A673 (cell line): ENCODE measurements at regions not wholly inside any gene's neighbourhood (a gene's known extent, or its start where the extent isn't known, plus 50 kb on each side); places are given as distances from the start of the nearest gene placed in this dataset.
"Not testable (repeated sequence)": the region's sequence is repeated elsewhere in the genome, so short reads cannot be mapped to it uniquely, and the experiment has no call there.

Source experiments
- BruUV-seq: library from RNA; stranded (reverse); fragments of 400-500 nt; replicated peaks from 2 replicates; lab custom pipeline; 2021; lab: Mats Ljungman, UMichigan
- CTCF ChIA-PET: fragments of 300-600 bp; sonication (Branson Sonifier 250); formaldehyde crosslinking; loops from one replicate; lab custom pipeline; 2022; ENCODE audit warnings: antibody characterized with exemption; lab: Charles Lee
- POLR2A ChIA-PET: fragments of 300-600 bp; sonication (Branson Sonifier 250); formaldehyde crosslinking; loops from one replicate; lab custom pipeline; 2022; ENCODE audit warnings: antibody characterized with exemption; ENCODE audit not compliant: low non-redundant PET; lab: Charles Lee
- DNase-seq: peaks from one replicate; pipeline ENCODE4 v3.0.0-alpha.2; 2015; ENCODE audit warnings: low spot score
- H3K27ac ChIP-seq: fragments of 200-600 bp; sonication (generic); 2 replicates; pipeline ENCODE4 v1.5.1; 2016; ENCODE audit warnings: mixed run types, low read depth, mild to moderate bottlenecking, mixed read lengths, antibody characterized with exemption, low read length; ENCODE audit not compliant: poor library complexity, severe bottlenecking
- H3K27me3 ChIP-seq: fragments of 200-600 bp; sonication (generic); replicated peaks from 2 replicates; pipeline ENCODE4 v1.6.1; 2017; ENCODE audit warnings: mixed run types, low read depth, mild to moderate bottlenecking, mixed read lengths, antibody characterized with exemption, low read length; ENCODE audit not compliant: insufficient read depth, poor library complexity
- H3K36me3 ChIP-seq: fragments of 200-600 bp; sonication (generic); 2 replicates; pipeline ENCODE4 v1.6.1; 2016; ENCODE audit warnings: mixed run types, mild to moderate bottlenecking, mixed read lengths, antibody characterized with exemption, low read length; ENCODE audit not compliant: insufficient read depth, poor library complexity, severe bottlenecking
- H3K4me1 ChIP-seq: fragments of 200-600 bp; sonication (generic); 2 replicates; pipeline ENCODE4 v1.6.1; 2017; ENCODE audit warnings: mixed run types, mild to moderate bottlenecking, mixed read lengths, antibody characterized with exemption, low read length; ENCODE audit not compliant: insufficient read depth, poor library complexity, severe bottlenecking
- H3K4me3 ChIP-seq: fragments of 200-600 bp; sonication (generic); 2 replicates; pipeline ENCODE4 v1.5.1; 2016; ENCODE audit warnings: low read depth, mixed run types, mild to moderate bottlenecking, mixed read lengths, low read length; ENCODE audit not compliant: poor library complexity, severe bottlenecking
- H3K9me3 ChIP-seq: fragments of 200-600 bp; sonication (generic); 2 replicates; pipeline ENCODE4 v1.6.1; 2016; ENCODE audit warnings: mixed run types, low read depth, mild to moderate bottlenecking, mixed read lengths, antibody characterized with exemption, low read length; ENCODE audit not compliant: poor library complexity, severe bottlenecking
- CTCF ChIP-seq: fragments of 300-800, 200-600 bp; sonication (generic); conservative IDR thresholded peaks from 2 replicates; pipeline ENCODE4 v1.5.1; 2017; ENCODE audit warnings: low read depth, mild to moderate bottlenecking, antibody characterized with exemption, low read length, moderate library complexity, mixed read lengths
- EZH2 ChIP-seq: fragments of 200-600 bp; sonication (generic); IDR thresholded peaks from 2 replicates; pipeline ENCODE4 v1.6.1; 2017; ENCODE audit warnings: borderline replicate concordance, low read depth, mild to moderate bottlenecking, mixed read lengths, antibody characterized with exemption, low read length; ENCODE audit not compliant: poor library complexity, severe bottlenecking
- intact Hi-C: fragments of 100-400 bp; cut with micrococcal nuclease; formaldehyde crosslinking; loops from one replicate; pipeline ENCODE4 v1.10.0; 2022; ENCODE audit not compliant: unreplicated experiment

- TF ChIP-seq EZH2 (no peak), CTCF (no peak)
- no TSS peak for BruUV-seq
- Histone ChIP-seq H3K27ac (no peak overlapping the region), H3K36me3 (no peaks in the 10 kb centered on the region), H3K4me3 (no peak overlapping the region), H3K4me1 (peaks cover 4% of the 10 kb centered on the region), H3K27me3 (no peaks in the 10 kb centered on the region), H3K9me3 (no peaks in the 10 kb centered on the region)
- ChIA-PET POLR2A (no interaction called here), CTCF (interaction anchor here (0.6 kb wide), 1 partner anchor 219 kb away, joined by 3 read pairs; no protein-coding TSS in a partner anchor)
- DNase-seq, result no peak
- intact Hi-C loops, result no loop called here
These were observed 135.0 kb upstream of the PALS2 start for GRCh38 chr7:24438232-24438631.

DNA sequence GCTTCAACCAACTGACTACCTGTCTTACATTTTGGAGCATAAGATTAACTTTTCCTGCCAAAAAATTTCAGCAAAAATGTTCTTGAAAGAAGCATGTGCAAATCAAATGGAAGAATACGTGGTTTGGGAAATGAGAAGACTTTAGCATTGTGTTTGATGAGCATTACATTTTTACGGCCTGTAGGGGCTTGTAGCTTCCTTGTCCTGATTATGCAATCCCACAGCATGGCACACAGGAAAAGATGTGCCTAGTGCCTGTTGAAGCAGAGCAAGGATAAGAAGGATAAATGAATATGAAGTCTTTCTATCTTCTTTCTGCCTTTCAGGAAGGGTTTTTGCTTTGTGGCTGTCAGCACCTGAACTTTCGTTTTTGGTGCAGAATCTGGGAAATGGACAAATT is 134.1 kb upstream of the PALS2 start:
- H3K36me3 ChIP-seq, BruUV-seq, POLR2A ChIA-PET, CTCF ChIA-PET, H3K9me3 ChIP-seq, intact Hi-C loops, H3K4me1 ChIP-seq, H3K27ac ChIP-seq, H3K4me3 ChIP-seq, H3K27me3 ChIP-seq: not testable (repeated sequence)
- peak; percentile 21 for DNase-seq

GRCh38 chr7:24440892-24441291 is 132.4 kb upstream of the PALS2 start:
- Histone ChIP-seq H3K4me1 (peaks cover 4% of the 10 kb centered on the region), H3K4me3 (no peak overlapping the region), H3K9me3 (no peaks in the 10 kb centered on the region), H3K27ac (no peak overlapping the region), H3K36me3 (no peaks in the 10 kb centered on the region), H3K27me3 (no peaks in the 10 kb centered on the region)
- CTCF ChIA-PET, result no interaction called here
- DNase-seq, result no peak
- BruUV-seq, result no TSS peak
- POLR2A ChIA-PET, result no interaction called here
- intact Hi-C loops, result no loop called here
- no peak for TF ChIP-seq EZH2
- no peak for TF ChIP-seq CTCF

DNA sequence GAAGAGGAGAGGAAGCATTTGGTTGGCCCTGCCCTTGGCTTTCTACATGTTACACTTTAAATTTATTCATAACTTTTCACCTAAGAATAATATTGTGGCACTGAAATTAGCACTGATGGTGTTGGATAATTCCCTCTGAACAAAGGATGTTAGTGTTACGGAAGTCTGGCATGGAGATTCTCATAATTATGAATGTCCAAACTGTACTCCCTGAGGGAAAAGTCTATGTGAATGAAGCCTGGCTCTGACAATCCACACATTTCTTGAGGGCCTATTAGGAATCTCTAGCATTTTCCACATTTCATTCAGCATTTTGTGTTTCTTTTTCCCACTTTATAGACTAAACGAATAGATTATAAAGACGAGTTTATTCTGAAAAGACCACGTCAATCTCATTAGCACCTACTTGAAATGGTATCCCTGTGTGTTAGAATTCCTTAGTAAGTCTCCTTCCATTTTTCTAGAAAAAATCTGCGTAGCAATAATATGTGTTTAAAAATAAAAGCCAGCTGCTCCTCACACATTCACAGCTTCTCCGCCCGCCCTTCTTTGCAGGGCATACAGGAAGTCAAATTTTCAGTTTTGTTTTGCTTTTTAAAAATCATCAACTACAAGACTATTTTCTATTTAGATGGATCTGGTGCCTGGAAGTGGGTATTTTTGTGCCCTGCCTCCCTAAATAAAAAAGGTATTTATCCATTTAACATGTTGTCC is 131.8 kb upstream of the PALS2 start:
- Histone ChIP-seq H3K36me3 (no peaks in the 10 kb centered on the region), H3K4me3 (no peak overlapping the region), H3K9me3 (no peaks in the 10 kb centered on the region), H3K27ac (no peak overlapping the region), H3K4me1 (peaks cover 4% of the 10 kb centered on the region), H3K27me3 (no peaks in the 10 kb centered on the region)
- no peak for DNase-seq
- ChIA-PET POLR2A (no interaction called here), CTCF (no interaction called here)
- intact Hi-C loops, result no loop called here
- no TSS peak for BruUV-seq
- TF ChIP-seq CTCF, result no peak
